ENCODE measurements at regions not wholly inside any gene's neighbourhood (a gene's known extent, or its start where the extent isn't known, plus 50 kb on each side); places are given as distances from the start of the nearest gene placed in this dataset.

GRCh38 chr22:26887456-26887855 lies 230.1 kb downstream of the MIAT start:
- ChIA-PET CTCF (ENCODE audit: partially characterized antibody) (interaction anchor here (1.4 to 1.5 kb wide), 2 partner anchors 8 to 11 kb away, joined by 3 to 6 read pairs; no protein-coding TSS in a partner anchor), POLR2A (ENCODE audit: partially characterized antibody) (no interaction called here)
- Histone ChIP-seq H3K4me2 (ENCODE audit: insufficient read depth in 1 of 2, low read depth in 2 of 2, low read length in 2 of 2) (no peak overlapping the region), H3K36me3 (ENCODE audit: control insufficient read depth in 2 of 4, insufficient read depth in 4 of 4, low read length in 3 of 4) (no peaks in the 10 kb centered on the region), H2BK20ac (ENCODE audit: low read length) (no peak overlapping the region), H3K79me1 (ENCODE audit: low read depth, low read length) (no peaks in the 10 kb centered on the region), H3K9me3 (ENCODE audit: insufficient read depth in 2 of 2, low read depth in 1 of 2, low read length in 1 of 2) (no peaks in the 10 kb centered on the region), H2BK15ac (ENCODE audit: low read length) (no peak overlapping the region), H3K4me3 (ENCODE audit: extremely low read depth in 1 of 4, insufficient read depth in 2 of 4, low read depth in 3 of 4, low read length in 4 of 4) (no peak overlapping the region), H3K4me1 (replicated peaks in 1 of 4; ENCODE audit: control insufficient read depth in 3 of 4, insufficient read depth in 4 of 4, low read length in 3 of 4) (0 out of 7 replicates have a peak, but pooled peaks cover 0 to 3% (median under 1%) of the 10 kb centered on the region in 4 experiments), H2AFZ (ENCODE audit: low read length) (no peak overlapping the region), H3K4ac (replicated peaks; ENCODE audit: insufficient read length, low read depth, low read length) (no peak overlapping the region), H3K27ac (ENCODE audit: low read depth, low read length) (no peak overlapping the region), H3K9ac (replicated peaks in 1 of 4; ENCODE audit: extremely low read depth in 1 of 4, low read depth in 3 of 4, low read length in 3 of 4) (no peak overlapping the region), H4K20me1 (replicated peaks in 1 of 2; ENCODE audit: control insufficient read depth in 1 of 2, insufficient read depth in 2 of 2, low read length in 2 of 2) (no peaks in the 10 kb centered on the region), H2BK120ac (replicated peaks; ENCODE audit: low read depth, low read length) (no peak overlapping the region), H3K56ac (replicated peaks; ENCODE audit: insufficient read length, low read depth, low read length) (no peak overlapping the region), H4K5ac (ENCODE audit: insufficient read length, low read depth, low read length) (no peak overlapping the region), H2BK12ac (ENCODE audit: low read depth, low read length) (no peak overlapping the region), H3K27me3 (replicated peaks in 1 of 4; ENCODE audit: control insufficient read depth in 3 of 4, extremely low read depth in 1 of 4, insufficient read depth in 3 of 4, low read length in 3 of 4) (peaks cover 0 to 2% (median 0%) of the 10 kb centered on the region in 4 experiments; a peak in 2 of 7 replicates), H2AK5ac (ENCODE audit: low read depth, low read length) (no peak overlapping the region), H4K91ac (replicated peaks; ENCODE audit: insufficient read length, low read length) (no peak overlapping the region), H3K79me2 (ENCODE audit: control insufficient read depth in 1 of 2, insufficient read depth in 2 of 2, low read length in 2 of 2) (no peaks in the 10 kb centered on the region), H3K23me2 (ENCODE audit: low read depth, low read length) (peaks cover 3% of the 10 kb centered on the region; the same call in 1 of the 2 replicates), H2BK5ac (ENCODE audit: low read depth, low read length) (no peak overlapping the region), H4K8ac (ENCODE audit: extremely low read depth, insufficient read depth, low read length) (no peak overlapping the region), H3K18ac (ENCODE audit: extremely low read depth, low read length) (no peak overlapping the region), H3K14ac (ENCODE audit: insufficient read length) (no peak overlapping the region), H3K23ac (ENCODE audit: insufficient read length) (no peak overlapping the region)
- FAIRE-seq (no peak), DNase-seq (ENCODE audit: low read depth in 1 of 2, low spot score in 2 of 2) (no peak)
- WGBS, 2 experiments (ENCODE audit: extremely low coverage in 1 of 2, insufficient coverage in 1 of 2, insufficient read length in 1 of 2, insufficient replicate concordance in 2 of 2, low coverage in 1 of 2, low lambda C conversion rate in 2 of 2, missing lambda C conversion rate in 1 of 2) = 86% methylated on average over 6 of the region's 6 CpGs; no CpG with 5 or more reads in 1 of the 2 experiments
- TF ChIP-seq HDAC2 (IDR thresholded peaks at IDR 0.05; ENCODE audit: borderline replicate concordance in 1 of 2, low read depth in 2 of 2, low read length in 2 of 2) (no peak), TEAD4 (IDR thresholded peaks at IDR 0.05; ENCODE audit: low read depth, low read length) (0 out of 2 replicates have a peak, but pooled peaks have one; percentile 22)

All from H1 (cell line).